ENCODE measurements at regions not wholly inside any gene's neighbourhood (a gene's known extent, or its start where the extent isn't known, plus 50 kb on each side); places are given as distances from the start of the nearest gene placed in this dataset.

DNA sequence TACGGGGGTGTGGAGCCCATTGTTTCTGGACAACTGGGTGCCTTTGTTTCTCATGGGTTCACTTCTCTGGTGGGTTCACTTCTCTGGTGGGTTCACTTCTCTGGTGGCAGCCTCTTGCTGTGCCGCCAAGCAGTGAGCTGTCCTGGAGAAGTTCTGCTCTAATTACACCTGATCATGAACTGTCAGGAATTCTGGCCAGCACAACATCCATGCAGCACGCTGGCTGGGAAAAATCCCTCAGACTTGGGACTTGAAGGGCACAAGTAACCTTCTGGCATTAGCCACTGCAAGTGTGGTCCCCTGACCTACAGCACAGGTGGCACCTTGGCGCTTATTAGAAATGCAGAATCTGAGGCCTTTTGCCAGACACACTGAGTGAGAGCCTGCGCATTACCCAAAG lies 752.5 kb downstream of the QKI start:
- H3K36me3 ChIP-seq (replicated peaks; ENCODE audit: low read depth, low read length) = no peaks in the 10 kb centered on the region
- H2AFZ ChIP-seq (ENCODE audit: low read depth, low read length) = no peak overlapping the region
- no peaks in the 10 kb centered on the region for H3K79me2 ChIP-seq (ENCODE audit: low read length)
- H3K9ac ChIP-seq (ENCODE audit: low read length) = no peak overlapping the region
- no peak overlapping the region for H3K4me3 ChIP-seq (ENCODE audit: low read length)
- no peak overlapping the region for H3K27ac ChIP-seq (ENCODE audit: low read length)
- H4K20me1 ChIP-seq (ENCODE audit: insufficient read depth, low read length) = no peaks in the 10 kb centered on the region
- H3K4me1 ChIP-seq (ENCODE audit: low read length) = no peaks in the 10 kb centered on the region
- TF ChIP-seq CTCF (IDR thresholded peaks at IDR 0.05; ENCODE audit: low read depth, low read length) (no peak), EZH2phosphoT487 (IDR thresholded peaks at IDR 0.05; ENCODE audit: low read depth) (no peak)
- H3K27me3 ChIP-seq (ENCODE audit: low read depth, low read length) = no peaks in the 10 kb centered on the region
- H3K4me2 ChIP-seq (ENCODE audit: low read length) = no peak overlapping the region
- H3K9me3 ChIP-seq (ENCODE audit: insufficient read depth, low read length) = no peaks in the 10 kb centered on the region

DNA sequence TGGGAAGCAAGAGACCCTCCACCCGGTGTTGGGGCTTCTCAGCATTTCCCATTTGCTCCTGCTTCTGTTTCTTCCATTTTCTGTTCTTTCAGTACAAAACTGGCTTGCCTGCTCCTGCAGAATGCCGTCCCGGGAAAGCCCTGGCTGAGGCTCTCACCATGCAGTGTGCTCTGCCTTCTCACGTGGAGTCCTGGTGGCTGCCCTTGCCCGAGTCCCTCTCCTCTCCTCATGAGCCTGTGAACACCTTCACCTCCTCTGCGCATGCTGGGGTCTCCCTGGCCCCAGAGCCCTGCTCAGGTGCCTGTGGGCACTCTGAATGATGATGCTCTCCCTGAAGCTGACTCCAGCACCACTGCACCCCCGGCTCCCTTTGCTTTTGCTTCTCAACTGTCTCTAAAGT lies 752.0 kb downstream of the QKI start:
- Histone ChIP-seq H2AFZ (ENCODE audit: low read depth, low read length) (no peak overlapping the region), H3K27ac (ENCODE audit: low read length) (no peak overlapping the region), H4K20me1 (ENCODE audit: insufficient read depth, low read length) (no peaks in the 10 kb centered on the region), H3K9ac (ENCODE audit: low read length) (no peak overlapping the region), H3K4me2 (ENCODE audit: low read length) (no peak overlapping the region), H3K4me1 (ENCODE audit: low read length) (no peaks in the 10 kb centered on the region), H3K27me3 (ENCODE audit: low read depth, low read length) (no peaks in the 10 kb centered on the region), H3K79me2 (ENCODE audit: low read length) (no peaks in the 10 kb centered on the region), H3K9me3 (ENCODE audit: insufficient read depth, low read length) (no peaks in the 10 kb centered on the region), H3K4me3 (ENCODE audit: low read length) (no peak overlapping the region), H3K36me3 (replicated peaks; ENCODE audit: low read depth, low read length) (no peaks in the 10 kb centered on the region)
- TF ChIP-seq EZH2phosphoT487 (IDR thresholded peaks at IDR 0.05; ENCODE audit: low read depth) = no peak
- TF ChIP-seq CTCF (IDR thresholded peaks at IDR 0.05; ENCODE audit: low read depth, low read length) = no peak

DNA sequence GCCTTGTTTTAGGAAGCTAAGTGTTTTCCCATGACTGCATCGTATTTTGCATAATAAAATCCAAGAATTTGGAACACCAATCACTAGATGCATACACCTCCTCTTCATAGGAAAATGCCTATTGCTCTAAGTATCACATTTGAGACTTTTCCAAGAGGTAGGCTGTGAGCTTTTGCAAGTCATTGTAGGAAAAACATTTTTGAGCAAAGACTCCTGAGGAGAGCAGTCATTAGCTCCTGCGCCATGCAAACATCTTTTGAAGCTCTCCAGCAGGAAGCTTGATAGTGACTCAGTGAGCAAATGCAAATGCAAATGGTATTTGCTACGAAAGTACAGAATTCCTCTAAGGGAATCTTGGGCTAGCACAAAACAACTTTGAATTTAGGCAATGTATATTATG lies 750.4 kb downstream of the QKI start:
- Histone ChIP-seq H3K79me2 (ENCODE audit: low read length) (no peaks in the 10 kb centered on the region), H3K4me3 (ENCODE audit: low read length) (no peak overlapping the region), H3K9me3 (ENCODE audit: insufficient read depth, low read length) (no peaks in the 10 kb centered on the region)

GRCh38 chr6:164163239-164163638 lies 748.7 kb downstream of the QKI start:
- no peak overlapping the region for H3K4me3 ChIP-seq (ENCODE audit: low read length)
- no peaks in the 10 kb centered on the region for H3K27me3 ChIP-seq (ENCODE audit: low read depth, low read length)
- TF ChIP-seq CTCF (IDR thresholded peaks at IDR 0.05; ENCODE audit: low read depth, low read length) (no peak), EZH2phosphoT487 (IDR thresholded peaks at IDR 0.05; ENCODE audit: low read depth) (no peak)
- no peak overlapping the region for H3K4me2 ChIP-seq (ENCODE audit: low read length)
- no peaks in the 10 kb centered on the region for H3K36me3 ChIP-seq (replicated peaks; ENCODE audit: low read depth, low read length)
- no peaks in the 10 kb centered on the region for H3K9me3 ChIP-seq (ENCODE audit: insufficient read depth, low read length)
- no peak overlapping the region for H3K27ac ChIP-seq (ENCODE audit: low read length)
- H2AFZ ChIP-seq (ENCODE audit: low read depth, low read length) = no peak overlapping the region
- H3K79me2 ChIP-seq (ENCODE audit: low read length) = no peaks in the 10 kb centered on the region
- H3K9ac ChIP-seq (ENCODE audit: low read length) = no peak overlapping the region
- H4K20me1 ChIP-seq (ENCODE audit: insufficient read depth, low read length) = no peaks in the 10 kb centered on the region
- H3K4me1 ChIP-seq (ENCODE audit: low read length) = no peaks in the 10 kb centered on the region

More for the DNA sequence above, 750.4 kb downstream of the QKI start:
- no peak for TF ChIP-seq EZH2phosphoT487 (IDR thresholded peaks at IDR 0.05; ENCODE audit: low read depth)
- TF ChIP-seq CTCF (IDR thresholded peaks at IDR 0.05; ENCODE audit: low read depth, low read length) = no peak
- Histone ChIP-seq H3K27me3 (ENCODE audit: low read depth, low read length) (no peaks in the 10 kb centered on the region), H3K9ac (ENCODE audit: low read length) (no peak overlapping the region), H3K4me1 (ENCODE audit: low read length) (no peaks in the 10 kb centered on the region), H4K20me1 (ENCODE audit: insufficient read depth, low read length) (no peaks in the 10 kb centered on the region), H3K27ac (ENCODE audit: low read length) (no peak overlapping the region), H3K36me3 (replicated peaks; ENCODE audit: low read depth, low read length) (no peaks in the 10 kb centered on the region), H3K4me2 (ENCODE audit: low read length) (no peak overlapping the region), H2AFZ (ENCODE audit: low read depth, low read length) (no peak overlapping the region)
